NCI-H1417 treated with DMSO at 0.1 percent for 48 hours (cell line): ENCODE measurements at regions not wholly inside any gene's neighbourhood (a gene's known extent, or its start where the extent isn't known, plus 50 kb on each side); places are given as distances from the start of the nearest gene placed in this dataset.

Experiments used
- DNase-seq: peaks from one replicate; lab custom pipeline; 2025; lab: John Stamatoyannopoulos, UW

DNA sequence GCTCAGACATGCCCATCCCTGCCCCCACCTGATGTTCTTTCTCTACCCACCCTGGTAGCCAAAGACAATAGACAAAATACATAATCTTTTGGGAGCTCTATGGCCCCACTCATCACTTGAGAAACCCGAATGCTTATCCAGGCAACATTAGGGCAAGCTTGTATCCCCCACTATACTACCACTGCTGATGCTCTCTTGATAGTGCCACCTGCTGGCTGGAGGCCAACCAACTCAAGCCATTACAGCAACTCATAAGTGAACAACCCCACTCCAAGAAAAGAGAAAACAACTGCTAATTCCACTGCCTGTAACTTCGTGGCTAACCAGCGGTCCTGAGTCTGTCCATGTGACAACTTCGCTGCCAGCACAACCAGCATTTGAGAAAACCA lies 342.5 kb upstream of the TGFBR2 start:
- DNase-seq, result no peak

- no peak for DNase-seq
Observed at GRCh38 chr3:30266524-30266923, 339.9 kb upstream of the TGFBR2 start.

GRCh38 chr3:30268288-30268687 lies 338.1 kb upstream of the TGFBR2 start:
- no peak for DNase-seq

- no peak for DNase-seq
Observed at GRCh38 chr3:30269751-30270445, 336.5 kb upstream of the TGFBR2 start.

DNA sequence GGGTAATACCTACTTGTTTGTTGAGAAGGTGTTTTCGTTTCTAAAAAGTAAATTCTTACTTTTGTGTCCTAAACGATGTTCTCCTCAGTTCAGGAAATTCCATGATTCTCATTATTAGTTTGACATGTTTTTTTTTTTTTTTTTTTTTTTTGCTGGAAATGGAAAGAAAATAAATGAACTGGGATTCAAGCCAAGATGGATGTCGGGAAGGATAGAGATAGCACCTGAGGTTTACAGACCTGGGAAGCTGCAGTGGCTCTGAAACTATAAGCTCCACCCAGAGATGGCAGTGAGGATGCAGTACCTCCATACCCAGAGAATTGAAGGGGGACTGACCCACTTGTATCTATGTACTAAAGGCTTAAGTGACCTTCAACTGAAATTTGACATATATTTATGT lies 334.6 kb upstream of the TGFBR2 start:
- DNase-seq, result no peak

- no peak for DNase-seq
Observed at GRCh38 chr3:30273304-30274072, 332.9 kb upstream of the TGFBR2 start.

DNA sequence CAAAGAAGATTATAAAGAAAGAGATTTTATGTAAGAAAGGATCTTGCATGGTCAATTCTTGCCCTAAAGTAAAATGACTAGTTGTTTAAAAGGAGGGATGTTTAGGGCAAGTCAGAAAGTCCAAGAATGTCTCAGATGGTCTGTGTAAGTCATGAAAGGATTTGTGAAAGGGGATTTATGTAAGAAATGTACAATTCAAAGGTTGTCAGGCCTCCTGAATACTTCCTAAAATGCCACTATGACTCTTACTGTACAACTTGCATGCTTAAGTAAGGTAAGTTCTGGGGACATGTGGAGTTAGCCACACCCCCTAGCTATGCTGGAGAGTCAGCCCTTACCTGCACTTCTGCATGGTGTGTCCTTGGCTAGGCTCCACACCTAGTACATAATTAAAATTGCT lies 328.9 kb upstream of the TGFBR2 start:
- DNase-seq, result no peak

DNA sequence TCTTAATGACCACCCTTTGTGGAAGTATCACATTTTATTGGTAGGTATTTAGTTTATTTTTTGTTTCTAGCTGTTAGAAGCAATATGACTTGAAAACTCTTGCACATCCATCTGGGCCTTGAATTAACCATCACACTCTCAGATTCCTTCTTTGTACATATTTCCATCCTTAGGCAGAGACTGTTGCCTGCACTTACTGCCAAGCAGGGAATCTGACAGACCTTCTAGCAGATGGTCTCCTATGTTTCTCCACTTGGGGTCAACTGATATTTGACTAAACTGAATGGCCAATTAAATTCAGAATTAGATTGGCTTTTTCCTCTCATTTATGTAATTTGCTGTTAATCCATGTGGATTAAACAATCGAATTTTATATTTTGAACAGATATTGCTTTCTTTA lies 324.9 kb upstream of the TGFBR2 start:
- DNase-seq, result no peak

DNA sequence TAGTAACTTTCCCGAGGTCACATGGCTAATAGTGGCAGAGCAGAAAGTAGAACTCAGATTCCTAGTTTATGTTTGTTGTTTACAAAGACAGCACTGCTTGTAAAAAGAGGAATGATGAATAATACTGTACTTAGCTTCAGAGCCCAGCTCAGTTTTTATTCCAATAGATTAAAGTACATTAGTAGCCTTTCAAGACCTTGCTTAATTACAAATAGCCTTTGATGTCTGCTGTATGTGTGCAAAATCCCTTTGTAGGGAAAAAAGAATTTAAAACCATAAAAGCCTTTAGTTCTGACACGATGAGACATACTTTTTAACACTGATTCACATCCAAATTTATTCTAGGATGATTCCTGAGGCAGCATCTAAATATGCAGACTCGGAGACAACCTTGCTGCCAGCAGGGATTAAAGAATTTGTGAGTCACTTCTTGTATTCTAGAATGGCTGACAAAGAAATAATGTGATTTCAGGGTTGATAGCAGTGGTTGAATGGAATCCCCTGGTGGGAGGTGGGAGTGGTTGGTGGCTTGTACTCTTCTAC lies 324.2 kb upstream of the TGFBR2 start:
- no peak for DNase-seq

DNA sequence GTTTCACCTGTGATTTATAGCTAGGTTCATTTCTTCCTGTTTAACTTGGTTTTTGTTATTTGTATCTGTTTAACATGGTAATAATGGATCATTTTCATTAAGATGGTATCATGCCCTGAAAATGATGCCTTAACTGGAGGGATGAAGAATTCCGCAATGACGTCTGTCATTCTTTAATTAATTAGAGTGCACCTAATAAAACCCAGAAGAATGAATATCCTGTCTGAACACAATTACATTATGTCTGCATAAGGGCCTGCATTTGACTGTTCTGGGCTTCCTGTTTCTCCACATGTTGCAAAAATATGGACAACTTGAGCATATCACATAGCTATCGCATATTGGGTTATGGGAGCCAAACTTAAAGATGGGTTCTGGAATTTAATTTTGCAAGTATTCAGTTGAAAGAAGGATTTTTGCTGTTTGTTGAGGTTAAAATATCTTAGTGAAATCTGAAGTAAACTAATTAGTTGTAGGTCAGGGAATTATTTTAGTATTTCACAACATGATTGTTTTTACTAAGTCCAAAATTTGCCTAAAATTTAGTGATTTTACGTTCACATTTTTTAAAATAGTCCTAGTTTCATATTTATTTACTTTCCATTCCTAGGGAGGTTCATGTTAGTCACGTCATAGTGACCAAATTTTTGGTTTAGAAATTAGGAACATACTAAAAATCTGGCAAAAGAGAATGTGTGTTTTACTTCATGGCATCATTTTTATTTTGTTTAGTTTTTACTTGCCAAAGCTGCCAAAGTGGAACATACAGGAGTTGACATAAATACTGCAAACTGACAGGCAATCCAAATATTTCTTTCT lies 321.0 kb upstream of the TGFBR2 start:
- DNase-seq, result no peak

- no peak for DNase-seq
Observed at GRCh38 chr3:30286007-30286669, 320.3 kb upstream of the TGFBR2 start.

- DNase-seq, result no peak
Observed at GRCh38 chr3:30286811-30287210, 319.6 kb upstream of the TGFBR2 start.

GRCh38 chr3:30288830-30289229 lies 317.6 kb upstream of the TGFBR2 start:
- no peak for DNase-seq

DNA sequence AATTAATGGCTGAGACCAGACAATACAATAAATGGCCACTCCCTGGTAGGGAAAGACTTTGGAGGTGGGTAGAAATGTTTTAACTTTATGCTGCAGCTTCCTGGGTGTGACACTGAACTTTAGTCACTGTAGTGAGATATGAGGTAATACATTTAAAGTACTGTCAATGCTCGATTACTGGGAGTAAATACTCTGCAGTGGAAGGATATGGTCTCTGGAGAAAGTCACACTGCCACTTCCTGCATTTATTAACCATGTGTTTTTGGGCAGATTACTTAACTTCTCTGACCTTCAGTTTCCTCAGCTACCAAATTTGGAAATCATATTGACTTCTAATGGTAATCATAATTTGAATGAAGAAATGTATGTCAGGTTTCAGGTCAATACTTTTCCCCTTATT lies 317.1 kb upstream of the TGFBR2 start:
- DNase-seq, result no peak

- no peak for DNase-seq
Observed at GRCh38 chr3:30289766-30290165, 316.6 kb upstream of the TGFBR2 start.

DNA sequence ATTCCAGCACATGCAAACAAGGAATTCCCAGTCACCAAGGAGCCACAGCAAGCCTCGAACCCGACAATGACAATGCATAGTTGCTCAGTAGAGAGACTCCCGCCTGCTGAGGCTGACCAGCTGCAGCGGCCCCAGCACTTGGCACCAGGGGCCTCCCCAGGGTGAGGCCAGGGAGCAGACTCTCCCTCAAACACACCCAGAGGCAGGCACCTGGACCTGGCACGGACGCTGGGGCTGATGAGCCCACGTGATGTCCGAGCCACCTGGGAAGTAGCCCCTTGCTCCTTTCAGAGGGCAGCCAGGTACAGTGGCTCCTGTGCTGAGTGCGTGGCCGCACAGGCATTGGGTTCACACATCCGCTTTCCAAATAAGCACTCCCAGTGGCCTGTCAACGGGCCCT lies 315.9 kb upstream of the TGFBR2 start:
- DNase-seq, result no peak

DNA sequence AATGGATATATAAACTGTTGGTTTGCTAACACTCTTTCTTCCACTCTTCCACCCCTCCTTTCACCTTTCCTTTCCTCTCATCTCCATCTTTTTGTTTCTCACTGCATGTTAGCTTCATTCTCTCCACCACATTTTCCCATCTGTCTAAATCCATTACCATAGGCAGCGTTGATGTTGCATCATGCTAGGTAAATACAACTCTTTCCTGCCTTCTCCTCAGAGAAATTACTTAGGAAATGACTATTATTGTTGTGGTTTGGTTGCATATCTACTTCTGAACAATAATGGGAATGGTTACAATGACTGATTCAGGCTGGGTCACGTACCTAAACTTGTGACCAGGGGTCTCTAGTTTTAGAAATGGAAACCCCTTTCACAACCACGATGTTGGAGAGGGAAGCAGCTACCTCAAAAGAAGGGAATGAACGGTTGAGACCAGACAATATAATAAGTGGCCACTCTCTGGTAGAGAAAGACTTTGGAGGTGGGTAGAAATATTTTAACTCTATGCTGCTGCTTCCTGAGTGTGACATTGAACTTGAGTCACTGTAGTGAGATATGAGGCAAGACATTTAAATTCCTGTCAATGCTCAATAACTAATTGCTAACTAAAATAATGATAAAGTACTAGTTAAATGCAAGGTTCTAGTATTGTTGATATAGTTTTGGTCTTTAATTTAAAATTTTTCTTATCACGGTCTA lies 314.1 kb upstream of the TGFBR2 start:
- DNase-seq, result no peak

DNA sequence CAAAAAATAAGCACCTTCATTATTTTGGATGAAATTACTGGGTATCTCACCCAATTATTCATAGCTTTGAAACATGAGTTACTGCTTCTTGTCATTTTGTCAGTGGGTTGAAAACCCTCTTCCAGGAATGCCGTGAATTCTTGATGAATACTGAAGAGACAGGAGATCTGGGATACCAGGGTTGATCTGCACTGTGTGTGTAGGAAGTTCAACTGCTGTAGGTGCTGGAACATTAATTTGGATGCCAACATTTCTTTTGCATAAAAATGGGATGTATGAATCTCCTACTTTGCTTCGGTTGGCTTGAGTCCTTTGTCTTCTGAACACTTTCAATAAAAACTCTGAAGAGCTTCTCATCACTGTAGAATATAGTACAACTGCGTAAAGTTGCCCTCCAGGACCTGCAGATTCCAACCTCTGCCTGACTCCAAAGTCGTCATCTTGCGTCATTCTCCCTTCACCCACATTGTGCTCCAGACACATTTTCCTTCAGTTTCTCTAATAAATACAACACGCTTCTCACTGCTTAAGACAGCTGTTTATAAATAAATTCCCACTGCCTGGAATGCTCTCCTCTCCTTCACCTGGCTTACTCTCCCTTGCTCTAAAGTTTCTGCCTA lies 312.7 kb upstream of the TGFBR2 start:
- DNase-seq, result no peak

GRCh38 chr3:30294241-30294667 lies 312.1 kb upstream of the TGFBR2 start:
- DNase-seq, result no peak

DNA sequence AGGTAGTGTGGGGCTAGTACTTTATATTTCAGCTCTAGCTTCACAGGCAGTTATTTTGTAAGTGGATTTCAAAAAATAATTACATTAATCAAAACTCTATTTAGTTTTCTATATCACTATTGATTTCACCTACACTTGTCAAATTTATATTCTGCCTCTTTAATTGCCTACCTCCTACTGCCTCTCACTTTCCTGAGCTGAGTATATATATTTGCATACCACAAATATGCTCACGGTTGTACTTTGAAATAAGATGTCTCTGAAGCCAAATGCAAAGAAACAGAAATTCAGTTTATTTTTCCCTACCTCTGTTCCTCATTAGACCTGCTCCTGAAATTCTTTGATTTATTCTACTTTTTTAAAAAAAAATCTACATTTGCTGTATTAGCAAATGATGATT lies 309.3 kb upstream of the TGFBR2 start:
- DNase-seq, result no peak
